IPS-18a (cell line): ENCODE measurements at regions not wholly inside any gene's neighbourhood (a gene's known extent, or its start where the extent isn't known, plus 50 kb on each side); places are given as distances from the start of the nearest gene placed in this dataset.
A peak's percentile ranks its signal among the peaks of the same experiment; 100 is the strongest.

Source experiments
- H3K27ac ChIP-seq: one replicate; pipeline ENCODE4 v1.5.1; 2013; ENCODE audit warnings: low read length
- H3K27me3 ChIP-seq: one replicate; pipeline ENCODE4 v1.6.1; 2013; ENCODE audit warnings: mild to moderate bottlenecking, low read length; ENCODE audit not compliant: control insufficient read depth, insufficient read depth
- H3K36me3 ChIP-seq: one replicate; pipeline ENCODE4 v1.6.1; 2013; ENCODE audit warnings: low read depth, low read length; ENCODE audit not compliant: control insufficient read depth
- H3K4me1 ChIP-seq: one replicate; pipeline ENCODE4 v1.6.1; 2013; ENCODE audit warnings: low read depth, low read length; ENCODE audit not compliant: control insufficient read depth
- H3K4me3 ChIP-seq: one replicate; pipeline ENCODE4 v1.5.1; 2013; ENCODE audit warnings: low read length
- H3K9ac ChIP-seq: one replicate; pipeline ENCODE4 v1.6.1; 2013; ENCODE audit warnings: mild to moderate bottlenecking, low read length, moderate library complexity
- H3K9me3 ChIP-seq: one replicate; pipeline ENCODE4 v1.6.1; 2013; ENCODE audit warnings: low read depth, low read length; ENCODE audit not compliant: control insufficient read depth

- H3K27me3 ChIP-seq, result no peaks in the 10 kb centered on the region
- H3K4me3 ChIP-seq, result no peak overlapping the region
- H3K9me3 ChIP-seq, result no peaks in the 10 kb centered on the region
- H3K27ac ChIP-seq, result no peak overlapping the region
- no peak overlapping the region for H3K9ac ChIP-seq
- no peaks in the 10 kb centered on the region for H3K36me3 ChIP-seq
- H3K4me1 ChIP-seq, result peaks cover 10% of the 10 kb centered on the region
These were observed 131.6 kb upstream of the POU3F1 start for GRCh38 chr1:38178216-38178615.

- Histone ChIP-seq H3K27ac (no peak overlapping the region), H3K36me3 (no peaks in the 10 kb centered on the region), H3K4me1 (no peaks in the 10 kb centered on the region), H3K9me3 (no peaks in the 10 kb centered on the region), H3K4me3 (no peak overlapping the region), H3K27me3 (no peaks in the 10 kb centered on the region), H3K9ac (no peak overlapping the region)
These were observed 128.5 kb upstream of the POU3F1 start for GRCh38 chr1:38175121-38175520.

GRCh38 chr1:38173848-38174247 is 127.3 kb upstream of the POU3F1 start:
- Histone ChIP-seq H3K4me1 (no peaks in the 10 kb centered on the region), H3K9me3 (no peaks in the 10 kb centered on the region), H3K9ac (no peak overlapping the region), H3K27me3 (no peaks in the 10 kb centered on the region), H3K36me3 (no peaks in the 10 kb centered on the region), H3K4me3 (no peak overlapping the region), H3K27ac (no peak overlapping the region)

- Histone ChIP-seq H3K9ac (no peak overlapping the region), H3K27ac (no peak overlapping the region), H3K36me3 (no peaks in the 10 kb centered on the region), H3K9me3 (no peaks in the 10 kb centered on the region), H3K4me1 (no peaks in the 10 kb centered on the region), H3K27me3 (no peaks in the 10 kb centered on the region), H3K4me3 (no peak overlapping the region)
These were observed 126.7 kb upstream of the POU3F1 start for GRCh38 chr1:38173157-38173831.

- Histone ChIP-seq H3K36me3 (no peaks in the 10 kb centered on the region), H3K27ac (no peak overlapping the region), H3K4me3 (no peak overlapping the region), H3K9me3 (no peaks in the 10 kb centered on the region), H3K4me1 (no peaks in the 10 kb centered on the region), H3K9ac (no peak overlapping the region), H3K27me3 (no peaks in the 10 kb centered on the region)
These were observed 122.5 kb upstream of the POU3F1 start for GRCh38 chr1:38169121-38169520.

- Histone ChIP-seq H3K27ac (no peak overlapping the region), H3K27me3 (no peaks in the 10 kb centered on the region), H3K9ac (no peak overlapping the region), H3K9me3 (no peaks in the 10 kb centered on the region), H3K4me1 (no peaks in the 10 kb centered on the region), H3K4me3 (no peak overlapping the region), H3K36me3 (no peaks in the 10 kb centered on the region)
These were observed 121.8 kb upstream of the POU3F1 start for GRCh38 chr1:38168365-38168764.

GRCh38 chr1:38166461-38166860 is 119.9 kb upstream of the POU3F1 start:
- no peak overlapping the region for H3K27ac ChIP-seq
- H3K4me1 ChIP-seq, result no peaks in the 10 kb centered on the region
- no peaks in the 10 kb centered on the region for H3K36me3 ChIP-seq
- no peaks in the 10 kb centered on the region for H3K27me3 ChIP-seq
- H3K9ac ChIP-seq, result no peak overlapping the region
- no peak overlapping the region for H3K4me3 ChIP-seq
- H3K9me3 ChIP-seq, result no peaks in the 10 kb centered on the region

GRCh38 chr1:38153778-38154470 is 107.3 kb upstream of the POU3F1 start:
- no peak overlapping the region for H3K27ac ChIP-seq
- H3K9me3 ChIP-seq, result no peaks in the 10 kb centered on the region
- H3K27me3 ChIP-seq, result peaks cover 5% of the 10 kb centered on the region
- H3K9ac ChIP-seq, result no peak overlapping the region
- peak overlapping the region; percentile 18 for H3K4me3 ChIP-seq
- H3K4me1 ChIP-seq, result peaks cover 26% of the 10 kb centered on the region
- H3K36me3 ChIP-seq, result no peaks in the 10 kb centered on the region

GRCh38 chr1:38153066-38153777 is 106.6 kb upstream of the POU3F1 start:
- H3K27ac ChIP-seq, result no peak overlapping the region
- no peak overlapping the region for H3K9ac ChIP-seq
- peaks cover 5% of the 10 kb centered on the region for H3K27me3 ChIP-seq
- no peaks in the 10 kb centered on the region for H3K36me3 ChIP-seq
- no peaks in the 10 kb centered on the region for H3K9me3 ChIP-seq
- H3K4me1 ChIP-seq, result peaks cover 26% of the 10 kb centered on the region
- H3K4me3 ChIP-seq, result peak overlapping the region; percentile 18

- no peak overlapping the region for H3K27ac ChIP-seq
- no peaks in the 10 kb centered on the region for H3K36me3 ChIP-seq
- H3K27me3 ChIP-seq, result peaks cover 5% of the 10 kb centered on the region
- H3K4me3 ChIP-seq, result no peak overlapping the region
- H3K4me1 ChIP-seq, result peaks cover 26% of the 10 kb centered on the region
- no peak overlapping the region for H3K9ac ChIP-seq
- H3K9me3 ChIP-seq, result no peaks in the 10 kb centered on the region
These were observed 105.9 kb upstream of the POU3F1 start for GRCh38 chr1:38152351-38153065.

GRCh38 chr1:38151399-38151798 is 104.8 kb upstream of the POU3F1 start:
- H3K9me3 ChIP-seq, result peaks cover 1% of the 10 kb centered on the region
- H3K9ac ChIP-seq, result no peak overlapping the region
- peaks cover 5% of the 10 kb centered on the region for H3K27me3 ChIP-seq
- H3K4me3 ChIP-seq, result no peak overlapping the region
- H3K4me1 ChIP-seq, result peaks cover 26% of the 10 kb centered on the region
- H3K27ac ChIP-seq, result no peak overlapping the region
- no peaks in the 10 kb centered on the region for H3K36me3 ChIP-seq
